GM12872 (cell line): ENCODE measurements at regions not wholly inside any gene's neighbourhood (a gene's known extent, or its start where the extent isn't known, plus 50 kb on each side); places are given as distances from the start of the nearest gene placed in this dataset.

Source experiments
- CTCF ChIP-seq: IDR thresholded peaks from 3 replicates; pipeline ENCODE4 v1.5.1; 2011; ENCODE audit warnings: low read depth, mild to moderate bottlenecking, low read length, moderate library complexity; ENCODE audit not compliant: insufficient read depth

- TF ChIP-seq CTCF, result no peak
These were observed 212.9 kb upstream of the PITRM1 start for GRCh38 chr10:3385487-3385886.

DNA sequence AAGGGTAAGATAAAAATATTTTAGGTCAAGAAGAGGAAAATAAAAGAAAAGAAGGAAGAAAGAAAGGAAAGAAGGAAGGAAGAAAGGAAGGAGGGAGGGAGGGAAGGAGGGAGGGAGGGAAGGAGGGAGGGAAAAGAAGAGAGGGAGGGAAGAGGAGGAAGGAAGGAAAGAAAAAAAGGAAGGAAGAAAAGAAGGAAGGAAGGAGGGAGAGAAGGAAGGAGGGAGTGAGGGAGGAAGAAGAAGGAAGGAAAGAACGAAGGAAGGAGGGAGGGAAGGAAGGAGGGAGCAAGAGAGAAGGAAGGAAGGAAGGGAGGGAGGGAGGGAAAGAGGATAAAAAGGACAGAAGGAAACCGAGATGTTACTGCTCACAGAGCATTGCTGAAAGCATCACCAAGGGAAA lies 209.5 kb upstream of the PITRM1 start:
- no peak for TF ChIP-seq CTCF

DNA sequence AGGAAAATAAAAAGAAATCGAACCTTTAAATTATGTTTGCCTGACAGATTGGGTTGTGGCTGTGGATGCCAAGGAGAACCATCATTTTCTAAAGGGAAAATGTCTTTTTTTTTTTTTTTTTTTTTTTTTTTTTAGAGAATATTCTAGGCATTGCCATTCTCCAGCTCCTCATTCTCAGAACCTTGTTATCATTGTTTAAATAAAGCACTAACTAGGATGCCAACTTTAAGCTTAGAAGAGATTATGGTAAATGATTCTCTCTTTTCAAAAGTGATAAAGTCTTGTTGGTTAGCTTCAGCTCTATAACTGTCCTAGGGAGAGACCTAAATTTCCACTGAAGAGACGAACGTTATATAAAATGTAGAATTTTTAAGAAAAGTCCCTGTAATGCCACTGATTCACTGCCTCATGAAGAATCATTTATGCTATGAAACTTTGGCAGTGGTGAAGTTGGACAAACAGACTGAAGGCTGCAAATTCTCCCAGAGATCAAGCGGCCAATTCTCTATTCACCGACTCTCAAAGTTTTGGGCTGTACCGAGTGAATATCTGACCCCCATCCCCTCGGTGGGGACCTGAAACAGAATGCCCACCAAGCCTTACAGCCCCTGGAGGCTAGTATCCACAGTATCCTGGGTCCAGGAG lies 207.9 kb upstream of the PITRM1 start:
- no peak for TF ChIP-seq CTCF

GRCh38 chr10:3376631-3377030 lies 204.0 kb upstream of the PITRM1 start:
- no peak for TF ChIP-seq CTCF

- TF ChIP-seq CTCF, result no peak
These were observed 202.9 kb upstream of the PITRM1 start for GRCh38 chr10:3375505-3375904.

GRCh38 chr10:3374914-3375313 lies 202.3 kb upstream of the PITRM1 start:
- TF ChIP-seq CTCF, result no peak

DNA sequence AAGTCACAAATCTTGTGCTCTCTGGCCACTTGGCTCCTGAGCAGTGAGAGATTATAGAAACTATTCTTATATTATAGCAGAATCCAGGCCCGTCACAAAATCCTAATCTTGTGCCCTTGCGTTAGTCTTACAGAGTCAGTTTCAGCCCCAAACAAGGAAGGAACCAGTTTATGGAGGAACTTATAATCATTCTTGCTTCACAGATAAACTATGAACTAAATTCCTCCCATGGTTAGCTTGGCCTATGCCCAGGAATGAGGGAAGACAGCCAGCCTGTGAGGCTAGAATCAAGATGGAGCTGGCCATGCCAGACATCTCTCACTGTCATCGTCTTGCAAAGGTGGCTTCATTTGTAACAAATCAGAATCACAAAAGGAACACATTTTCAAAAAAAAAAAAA lies 199.7 kb upstream of the PITRM1 start:
- TF ChIP-seq CTCF, result no peak
